HG03025 (cell line): ENCODE measurements at regions not wholly inside any gene's neighbourhood (a gene's known extent, or its start where the extent isn't known, plus 50 kb on each side); places are given as distances from the start of the nearest gene placed in this dataset.
"Not testable (repeated sequence)": the region's sequence is repeated elsewhere in the genome, so short reads cannot be mapped to it uniquely, and the experiment has no call there.

Source experiments
- ATAC-seq: cut with Tn5 transposase; IDR thresholded peaks from one replicate; pipeline ENCODE4 v1.9.1; 2021; ENCODE audit warnings: mild to moderate bottlenecking, moderate library complexity; ENCODE audit not compliant: unreplicated experiment, low FRiP score

GRCh38 chr7:127530148-127530547, 55.2 kb downstream of the GCC1 start:
- ATAC-seq, result no peak

- no peak for ATAC-seq
Measured at GRCh38 chr7:127527561-127527960, 57.8 kb downstream of the GCC1 start.

- no peak for ATAC-seq
Measured at GRCh38 chr7:127525866-127526480, 59.4 kb downstream of the GCC1 start.

- ATAC-seq, result no peak
Measured at GRCh38 chr7:127516320-127516719, 69.1 kb downstream of the GCC1 start.

GRCh38 chr7:127514499-127514898, 70.9 kb downstream of the GCC1 start:
- ATAC-seq, result no peak

GRCh38 chr7:127513311-127513710, 72.1 kb downstream of the GCC1 start:
- ATAC-seq, result no peak

GRCh38 chr7:127512663-127513062, 72.7 kb downstream of the GCC1 start:
- no peak for ATAC-seq

- no peak for ATAC-seq
Measured at GRCh38 chr7:127504715-127505114, 80.7 kb downstream of the GCC1 start.

- ATAC-seq, result no peak
Measured at GRCh38 chr7:127501817-127502216, 83.6 kb downstream of the GCC1 start.

GRCh38 chr7:127487381-127487780, 94.9 kb upstream of the ZNF800 start:
- no peak for ATAC-seq

- ATAC-seq, result no peak
Measured at GRCh38 chr7:127486654-127487053, 94.1 kb upstream of the ZNF800 start.

GRCh38 chr7:127485482-127485881, 93.0 kb upstream of the ZNF800 start:
- ATAC-seq, result no peak

- ATAC-seq, result no peak
Measured at GRCh38 chr7:127484954-127485353, 92.4 kb upstream of the ZNF800 start.

- ATAC-seq, result no peak
Measured at GRCh38 chr7:127478461-127478860, 86.0 kb upstream of the ZNF800 start.

- ATAC-seq, result no peak
Measured at GRCh38 chr7:127478024-127478355, 85.5 kb upstream of the ZNF800 start.

GRCh38 chr7:127477295-127478023, 85.0 kb upstream of the ZNF800 start:
- no peak for ATAC-seq

- no peak for ATAC-seq
Measured at GRCh38 chr7:127476618-127477017, 84.1 kb upstream of the ZNF800 start.

GRCh38 chr7:127474457-127474856, 81.9 kb upstream of the ZNF800 start:
- ATAC-seq, result no peak

- ATAC-seq, result no peak
Measured at GRCh38 chr7:127473409-127473808, 80.9 kb upstream of the ZNF800 start.

- no peak for ATAC-seq
Measured at GRCh38 chr7:127460077-127460476, 67.6 kb upstream of the ZNF800 start.

GRCh38 chr7:127451258-127451657, 58.8 kb upstream of the ZNF800 start:
- ATAC-seq, result not testable (repeated sequence)

- ATAC-seq, result no peak
Measured at GRCh38 chr7:127448566-127448965, 56.1 kb upstream of the ZNF800 start.
